HFFc6 (cell line): ENCODE measurements at regions not wholly inside any gene's neighbourhood (a gene's known extent, or its start where the extent isn't known, plus 50 kb on each side); places are given as distances from the start of the nearest gene placed in this dataset.

Experiments used
- DNase-seq: peaks from one replicate; pipeline ENCODE4 v3.0.0-alpha.2; 2018
- H3K27ac Mint-ChIP-seq: 2 replicates; pipeline ENCODE4 v1.8.0; 2020; ENCODE audit warnings: mild to moderate bottlenecking, mixed read lengths
- H3K27me3 Mint-ChIP-seq: 2 replicates; pipeline ENCODE4 v1.8.0; 2021; ENCODE audit warnings: mild to moderate bottlenecking, moderate library complexity, mixed read lengths; ENCODE audit not compliant: insufficient read depth
- H3K36me3 Mint-ChIP-seq: 2 replicates; pipeline ENCODE4 v1.8.0; 2021; ENCODE audit warnings: low read depth, mixed read lengths
- H3K4me1 Mint-ChIP-seq: 2 replicates; pipeline ENCODE4 v1.8.0; 2020; ENCODE audit warnings: low read depth, mixed read lengths
- H3K4me3 Mint-ChIP-seq: 2 replicates; pipeline ENCODE4 v1.8.0; 2020; ENCODE audit warnings: mild to moderate bottlenecking, moderate library complexity, mixed read lengths
- H3K9me3 Mint-ChIP-seq: 2 replicates; pipeline ENCODE4 v1.8.0; 2020; ENCODE audit warnings: mild to moderate bottlenecking, mixed read lengths
- TF ChIP-seq, protein P1 (sequence below): fragments of 200-600 bp; sonication (generic); IDR thresholded peaks from 2 replicates; pipeline ENCODE4 v1.5.0; 2021; ENCODE audit warnings: antibody characterized with exemption, mild to moderate bottlenecking

GRCh38 chr17:70871180-70871818, 702.0 kb downstream of the KCNJ2 start:
- H3K9me3 Mint-ChIP-seq: peaks cover 8% of the 10 kb centered on the region; the same call in 1 of the 2 replicates
- H3K27ac Mint-ChIP-seq: no peak overlapping the region
- no peak for DNase-seq
- no peak overlapping the region for H3K4me3 Mint-ChIP-seq
- TF ChIP-seq, protein P1, sequence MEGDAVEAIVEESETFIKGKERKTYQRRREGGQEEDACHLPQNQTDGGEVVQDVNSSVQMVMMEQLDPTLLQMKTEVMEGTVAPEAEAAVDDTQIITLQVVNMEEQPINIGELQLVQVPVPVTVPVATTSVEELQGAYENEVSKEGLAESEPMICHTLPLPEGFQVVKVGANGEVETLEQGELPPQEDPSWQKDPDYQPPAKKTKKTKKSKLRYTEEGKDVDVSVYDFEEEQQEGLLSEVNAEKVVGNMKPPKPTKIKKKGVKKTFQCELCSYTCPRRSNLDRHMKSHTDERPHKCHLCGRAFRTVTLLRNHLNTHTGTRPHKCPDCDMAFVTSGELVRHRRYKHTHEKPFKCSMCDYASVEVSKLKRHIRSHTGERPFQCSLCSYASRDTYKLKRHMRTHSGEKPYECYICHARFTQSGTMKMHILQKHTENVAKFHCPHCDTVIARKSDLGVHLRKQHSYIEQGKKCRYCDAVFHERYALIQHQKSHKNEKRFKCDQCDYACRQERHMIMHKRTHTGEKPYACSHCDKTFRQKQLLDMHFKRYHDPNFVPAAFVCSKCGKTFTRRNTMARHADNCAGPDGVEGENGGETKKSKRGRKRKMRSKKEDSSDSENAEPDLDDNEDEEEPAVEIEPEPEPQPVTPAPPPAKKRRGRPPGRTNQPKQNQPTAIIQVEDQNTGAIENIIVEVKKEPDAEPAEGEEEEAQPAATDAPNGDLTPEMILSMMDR: no peak
- no peaks in the 10 kb centered on the region for H3K36me3 Mint-ChIP-seq
- no peaks in the 10 kb centered on the region; the same call in 1 of the 2 replicates for H3K27me3 Mint-ChIP-seq
- H3K4me1 Mint-ChIP-seq: no peaks in the 10 kb centered on the region

DNA sequence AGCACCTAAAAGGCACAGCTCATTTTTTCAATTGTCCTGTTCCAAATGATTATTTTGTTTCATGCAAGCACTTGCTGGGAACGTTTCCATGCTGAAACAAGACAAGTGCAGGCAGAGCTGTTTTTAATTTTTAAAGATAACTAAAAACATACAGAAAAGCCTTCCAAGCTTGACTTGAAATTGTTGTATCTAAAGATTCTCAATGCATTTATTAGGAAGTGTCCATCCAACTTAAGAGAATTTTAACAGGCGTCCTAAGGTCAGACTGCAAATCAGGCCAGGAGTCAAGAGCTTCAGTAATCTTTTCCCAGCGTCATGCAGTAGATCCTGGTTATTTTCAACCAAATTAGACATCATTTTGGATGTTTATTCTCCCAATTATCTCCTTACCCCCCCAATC, 702.8 kb downstream of the KCNJ2 start:
- Mint-ChIP-seq H3K9me3 (peaks cover 8% of the 10 kb centered on the region; the same call in 1 of the 2 replicates), H3K27me3 (no peaks in the 10 kb centered on the region; the same call in 1 of the 2 replicates), H3K27ac (no peak overlapping the region), H3K4me3 (no peak overlapping the region), H3K4me1 (no peaks in the 10 kb centered on the region), H3K36me3 (no peaks in the 10 kb centered on the region)
- TF ChIP-seq, protein P1: no peak
- no peak for DNase-seq

DNA sequence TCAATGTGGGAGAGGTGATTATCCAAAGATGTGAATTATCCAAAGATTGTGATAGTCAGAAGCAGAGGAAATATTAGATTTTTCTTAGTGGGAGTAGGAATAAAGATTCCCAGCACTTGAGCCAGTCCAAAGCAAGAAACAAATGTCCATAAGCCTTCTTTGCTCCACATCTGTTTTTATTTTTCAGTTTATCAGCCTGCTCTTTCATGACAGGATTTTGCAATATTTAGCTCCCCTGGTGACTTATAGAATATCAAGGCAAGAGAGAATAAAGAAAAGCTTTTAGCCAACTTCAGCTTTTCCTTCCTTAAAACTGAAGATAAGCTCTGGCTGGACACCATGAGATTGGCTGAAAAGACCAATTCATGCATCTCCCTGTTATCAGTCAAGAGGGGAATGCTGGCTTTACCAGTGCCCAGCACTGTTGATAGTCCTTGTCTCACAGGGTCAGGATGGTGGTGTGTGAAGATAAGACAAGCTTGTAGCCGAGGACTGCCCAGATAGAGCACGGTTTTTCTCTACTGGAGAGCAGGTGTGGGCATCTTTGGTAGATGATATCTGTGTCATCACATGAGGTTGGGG, 706.5 kb downstream of the KCNJ2 start:
- no peaks in the 10 kb centered on the region; the same call in 1 of the 2 replicates for H3K27me3 Mint-ChIP-seq
- no peaks in the 10 kb centered on the region for H3K4me1 Mint-ChIP-seq
- no peak overlapping the region for H3K27ac Mint-ChIP-seq
- TF ChIP-seq, protein P1: no peak
- no peak for DNase-seq
- no peak overlapping the region for H3K4me3 Mint-ChIP-seq
- peaks cover 8% of the 10 kb centered on the region; the same call in 1 of the 2 replicates for H3K9me3 Mint-ChIP-seq
- no peaks in the 10 kb centered on the region for H3K36me3 Mint-ChIP-seq

GRCh38 chr17:70878879-70879278, 709.5 kb downstream of the KCNJ2 start:
- no peaks in the 10 kb centered on the region for H3K36me3 Mint-ChIP-seq
- no peaks in the 10 kb centered on the region; the same call in 1 of the 2 replicates for H3K27me3 Mint-ChIP-seq
- H3K4me3 Mint-ChIP-seq: no peak overlapping the region
- TF ChIP-seq, protein P1: no peak
- H3K4me1 Mint-ChIP-seq: peaks cover 17% of the 10 kb centered on the region; the same call in 1 of the 2 replicates
- H3K9me3 Mint-ChIP-seq: peaks cover 6% of the 10 kb centered on the region; the same call in 1 of the 2 replicates
- H3K27ac Mint-ChIP-seq: no peak overlapping the region
- DNase-seq: no peak

GRCh38 chr17:70879401-70879800, 710.1 kb downstream of the KCNJ2 start:
- Mint-ChIP-seq H3K27me3 (no peaks in the 10 kb centered on the region; the same call in 1 of the 2 replicates), H3K27ac (no peak overlapping the region), H3K9me3 (peaks cover 6% of the 10 kb centered on the region; the same call in 1 of the 2 replicates), H3K4me1 (peaks cover 17% of the 10 kb centered on the region; the same call in 1 of the 2 replicates), H3K4me3 (no peak overlapping the region), H3K36me3 (no peaks in the 10 kb centered on the region)
- TF ChIP-seq, protein P1: no peak
- DNase-seq: no peak
